GM18873 (cell line): ENCODE measurements at regions not wholly inside any gene's neighbourhood (a gene's known extent, or its start where the extent isn't known, plus 50 kb on each side); places are given as distances from the start of the nearest gene placed in this dataset.
"Not testable (repeated sequence)": the region's sequence is repeated elsewhere in the genome, so short reads cannot be mapped to it uniquely, and the experiment has no call there.

ENCODE experiments used
- ATAC-seq: cut with Tn5 transposase; IDR thresholded peaks from one replicate; pipeline ENCODE4 v1.9.1; 2021; ENCODE audit warnings: mild to moderate bottlenecking, moderate library complexity, moderate number of reproducible peaks; ENCODE audit not compliant: unreplicated experiment, low FRiP score

GRCh38 chr20:30295396-30295795 is 962.1 kb upstream of the DEFB115 start:
- ATAC-seq, result not testable (repeated sequence)

GRCh38 chr20:30295967-30296366 is 961.5 kb upstream of the DEFB115 start:
- ATAC-seq, result not testable (repeated sequence)

GRCh38 chr20:30297878-30298595 is 959.4 kb upstream of the DEFB115 start:
- not testable (repeated sequence) for ATAC-seq

- not testable (repeated sequence) for ATAC-seq
These were observed 957.2 kb upstream of the DEFB115 start for GRCh38 chr20:30300220-30300642.

GRCh38 chr20:30302786-30303185 is 954.7 kb upstream of the DEFB115 start:
- ATAC-seq, result not testable (repeated sequence)

- not testable (repeated sequence) for ATAC-seq
These were observed 947.5 kb upstream of the DEFB115 start for GRCh38 chr20:30309938-30310337.

GRCh38 chr20:30310385-30310784 is 947.1 kb upstream of the DEFB115 start:
- ATAC-seq, result not testable (repeated sequence)

GRCh38 chr20:30312220-30312619 is 945.2 kb upstream of the DEFB115 start:
- not testable (repeated sequence) for ATAC-seq

- not testable (repeated sequence) for ATAC-seq
These were observed 943.8 kb upstream of the DEFB115 start for GRCh38 chr20:30313660-30314059.

- not testable (repeated sequence) for ATAC-seq
These were observed 941.4 kb upstream of the DEFB115 start for GRCh38 chr20:30316063-30316462.

- not testable (repeated sequence) for ATAC-seq
These were observed 940.7 kb upstream of the DEFB115 start for GRCh38 chr20:30316532-30317299.

GRCh38 chr20:30333744-30334143 is 923.7 kb upstream of the DEFB115 start:
- ATAC-seq, result not testable (repeated sequence)

- not testable (repeated sequence) for ATAC-seq
These were observed 919.9 kb upstream of the DEFB115 start for GRCh38 chr20:30337556-30337955.

GRCh38 chr20:30348932-30349331 is 908.5 kb upstream of the DEFB115 start:
- ATAC-seq, result not testable (repeated sequence)

- ATAC-seq, result not testable (repeated sequence)
These were observed 900.5 kb upstream of the DEFB115 start for GRCh38 chr20:30356854-30357467.

GRCh38 chr20:30361756-30362155 is 895.7 kb upstream of the DEFB115 start:
- ATAC-seq, result not testable (repeated sequence)

- ATAC-seq, result not testable (repeated sequence)
These were observed 881.1 kb upstream of the DEFB115 start for GRCh38 chr20:30376430-30376766.

- ATAC-seq, result peak; percentile 69
These were observed 880.5 kb upstream of the DEFB115 start for GRCh38 chr20:30376767-30377658.

GRCh38 chr20:30378317-30378716 is 879.1 kb upstream of the DEFB115 start:
- ATAC-seq, result not testable (repeated sequence)

- not testable (repeated sequence) for ATAC-seq
These were observed 878.7 kb upstream of the DEFB115 start for GRCh38 chr20:30378721-30379120.
